Stimulated activated naive CD8-positive, alpha-beta T cell treated with anti-CD3 and anti-CD28 coated beads, Interleukin-15, amount 100 ng/mL, for 72 hours (primary cell): ENCODE measurements at regions not wholly inside any gene's neighbourhood (a gene's known extent, or its start where the extent isn't known, plus 50 kb on each side); places are given as distances from the start of the nearest gene placed in this dataset.
"Not testable (repeated sequence)": the region's sequence is repeated elsewhere in the genome, so short reads cannot be mapped to it uniquely, and the experiment has no call there.

Source experiments
- ATAC-seq: fragments of 150-1000 bp; cut with Tn5 transposase; 2 replicates; pipeline ENCODE4 v1.10.0; 2021; ENCODE audit warnings: mild to moderate bottlenecking, moderate library complexity
- DNase-seq, 2 donors: peaks; one replicate each; pipeline ENCODE4 v3.0.0; 2021 to 2022
- H3K27ac Mint-ChIP-seq, 2 donors: one replicate each; pipeline ENCODE4 v1.8.0; 2022; ENCODE audit warnings: mild to moderate bottlenecking in 2 of 2, mixed read lengths in 2 of 2, moderate library complexity in 2 of 2
- H3K27me3 Mint-ChIP-seq: one replicate; pipeline ENCODE4 v1.8.0; 2022; ENCODE audit warnings: mixed read lengths
- H3K4me1 Mint-ChIP-seq: one replicate; pipeline ENCODE4 v1.8.0; 2022; ENCODE audit warnings: mild to moderate bottlenecking, mixed read lengths
- H3K4me3 Mint-ChIP-seq, 2 donors: one replicate each; pipeline ENCODE4 v1.8.0; 2022; ENCODE audit warnings: mild to moderate bottlenecking in 2 of 2, mixed read lengths in 2 of 2, moderate library complexity in 1 of 2
- H3K9me3 Mint-ChIP-seq, 2 donors: one replicate each; pipeline ENCODE4 v1.8.0; 2022; ENCODE audit warnings: mixed read lengths in 2 of 2

DNA sequence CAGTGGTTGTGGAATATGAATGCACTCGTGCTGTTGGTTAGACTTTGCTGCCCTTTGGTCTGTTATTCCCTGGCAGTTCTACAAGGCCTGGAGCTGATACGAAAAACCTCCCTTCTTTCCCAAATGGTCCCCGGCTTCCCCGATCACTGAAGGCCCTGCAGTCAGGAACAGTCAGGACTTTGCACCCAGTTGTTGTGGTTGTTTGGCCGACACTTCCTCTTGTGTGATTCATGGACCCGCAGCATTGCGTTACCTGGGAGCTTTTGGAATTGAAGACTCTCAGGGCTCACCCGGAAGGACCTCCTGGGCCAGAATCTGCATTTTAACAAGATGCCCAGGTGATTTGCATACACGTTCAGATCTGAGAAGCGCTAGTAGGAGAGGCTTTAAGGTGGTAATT lies 106.8 kb upstream of the ZNF195 start:
- H3K4me1 Mint-ChIP-seq, DNase-seq, H3K4me3 Mint-ChIP-seq, H3K9me3 Mint-ChIP-seq, ATAC-seq, H3K27ac Mint-ChIP-seq: not testable (repeated sequence)
- peaks cover 20% of the 10 kb centered on the region for H3K27me3 Mint-ChIP-seq

DNA sequence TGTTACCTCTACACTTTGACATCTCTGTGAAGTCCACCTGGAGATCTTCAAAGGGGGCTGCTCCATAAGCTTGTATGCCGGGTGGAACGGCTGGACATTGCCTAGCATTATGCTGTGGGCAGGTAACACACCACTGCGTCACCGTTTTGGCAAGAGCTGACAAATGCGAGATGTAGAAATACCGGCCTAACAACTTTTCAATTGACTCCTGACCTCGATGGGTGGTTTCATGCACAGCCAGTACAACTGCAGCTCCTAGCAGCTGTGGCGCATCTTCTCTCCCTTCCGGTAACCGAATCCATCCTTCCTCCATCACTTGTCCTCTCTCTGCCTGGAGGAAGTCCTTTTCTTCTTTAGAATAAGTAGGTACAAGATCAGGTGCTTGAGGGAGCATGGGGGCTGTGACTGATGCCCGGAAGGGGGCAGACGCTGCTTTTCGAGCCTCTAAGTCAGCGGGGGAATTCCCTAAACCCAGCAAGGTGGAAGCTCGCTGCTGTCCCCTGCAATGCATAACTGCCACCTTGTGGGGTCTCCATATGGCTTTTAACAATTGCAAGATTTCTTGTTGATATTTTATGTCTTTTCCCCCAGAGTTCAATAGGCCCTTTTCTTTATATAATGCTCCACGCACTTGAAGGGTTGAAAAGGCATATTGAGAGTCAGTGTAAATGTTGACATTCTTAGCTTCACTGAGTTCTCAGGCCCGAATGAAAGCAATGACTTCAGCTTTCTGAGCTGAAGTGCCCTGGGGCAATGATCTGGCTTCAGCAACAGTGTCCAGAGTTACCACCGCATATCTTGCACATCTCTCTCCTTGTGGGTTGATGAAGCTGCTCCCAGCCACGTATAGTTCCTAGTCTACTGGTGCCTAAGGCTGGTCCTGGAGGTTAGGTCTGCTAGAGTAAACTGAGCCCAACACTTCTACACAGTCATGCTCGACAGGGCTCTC lies 98.3 kb upstream of the ZNF195 start:
- H3K4me1 Mint-ChIP-seq, DNase-seq, H3K4me3 Mint-ChIP-seq, H3K27me3 Mint-ChIP-seq, H3K9me3 Mint-ChIP-seq, ATAC-seq: not testable (repeated sequence)
- H3K27ac Mint-ChIP-seq, result peak overlapping the region in 1 of 2 donors; percentile 91

- not testable (repeated sequence) for H3K27ac Mint-ChIP-seq, H3K4me3 Mint-ChIP-seq, ATAC-seq, H3K4me1 Mint-ChIP-seq, H3K27me3 Mint-ChIP-seq, H3K9me3 Mint-ChIP-seq, DNase-seq
These were observed 97.4 kb upstream of the ZNF195 start for GRCh38 chr11:3476084-3476936.

DNA sequence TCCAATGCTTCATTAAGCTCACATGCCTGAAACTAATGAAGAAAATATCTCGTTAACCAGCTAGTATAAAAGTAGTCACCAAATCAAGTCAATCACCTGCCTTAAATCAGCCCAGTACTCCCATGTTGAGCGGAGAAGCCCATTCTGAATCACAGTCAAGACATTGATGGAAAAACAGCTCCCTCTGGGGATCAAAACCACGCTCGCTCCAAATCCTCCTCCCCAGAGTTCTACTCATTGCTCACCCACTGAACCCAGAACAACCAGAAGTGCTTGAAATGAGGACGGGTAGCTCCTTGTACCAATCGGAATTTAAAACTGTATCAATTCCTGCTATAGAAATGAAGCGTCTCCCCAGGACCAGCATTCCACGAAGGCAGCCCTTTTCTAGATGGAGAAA lies 90.0 kb upstream of the ZNF195 start:
- not testable (repeated sequence) for H3K4me1 Mint-ChIP-seq, H3K9me3 Mint-ChIP-seq, H3K27me3 Mint-ChIP-seq, H3K4me3 Mint-ChIP-seq, ATAC-seq, H3K27ac Mint-ChIP-seq, DNase-seq

- H3K27me3 Mint-ChIP-seq, H3K4me3 Mint-ChIP-seq: not testable (repeated sequence)
These were observed 88.7 kb upstream of the ZNF195 start for GRCh38 chr11:3467599-3467998.

DNA sequence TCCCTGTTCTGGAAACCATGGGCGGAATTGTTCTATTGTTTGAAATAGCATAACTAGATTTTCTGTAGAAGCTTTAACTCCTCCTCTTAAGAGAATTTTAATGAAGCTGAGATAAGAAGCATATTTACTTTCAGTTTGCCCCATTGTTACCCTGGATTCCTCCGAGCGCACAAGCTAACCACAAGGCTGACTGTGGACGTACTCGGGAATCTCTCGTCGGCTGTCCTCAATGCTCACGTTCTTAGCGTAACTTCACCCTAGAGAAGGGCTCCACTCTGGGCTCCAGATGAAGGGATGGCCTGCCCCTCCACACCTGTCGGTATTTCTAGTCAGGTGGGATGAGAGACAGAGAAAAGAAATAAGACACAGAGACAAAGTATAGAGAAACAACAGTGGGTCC lies 76.7 kb upstream of the ZNF195 start:
- Mint-ChIP-seq H3K4me1 (peaks cover 15% of the 10 kb centered on the region), H3K4me3 (peak overlapping the region; percentile 56 to 74), H3K27ac (peak overlapping the region in 1 of 2 donors; percentile 60), H3K27me3 (peaks cover 29% of the 10 kb centered on the region)
- not testable (repeated sequence) for ATAC-seq, H3K9me3 Mint-ChIP-seq, DNase-seq

More at GRCh38 chr11:3467599-3467998, 88.7 kb upstream of the ZNF195 start:
- DNase-seq, ATAC-seq, H3K9me3 Mint-ChIP-seq, H3K27ac Mint-ChIP-seq, H3K4me1 Mint-ChIP-seq: not testable (repeated sequence)

GRCh38 chr11:3454844-3455243 lies 75.9 kb upstream of the ZNF195 start:
- Mint-ChIP-seq H3K27me3 (peaks cover 29% of the 10 kb centered on the region), H3K4me3 (peak overlapping the region; percentile 30 to 50), H3K4me1 (peaks cover 15% of the 10 kb centered on the region), H3K27ac (peak overlapping the region; percentile 23 to 69)
- not testable (repeated sequence) for ATAC-seq, H3K9me3 Mint-ChIP-seq
- DNase-seq, result peak; percentile 58 to 68

GRCh38 chr11:3453596-3454256 lies 74.8 kb upstream of the ZNF195 start:
- not testable (repeated sequence) for DNase-seq, H3K4me3 Mint-ChIP-seq, H3K27ac Mint-ChIP-seq, ATAC-seq, H3K9me3 Mint-ChIP-seq
- Mint-ChIP-seq H3K27me3 (peaks cover 29% of the 10 kb centered on the region), H3K4me1 (peaks cover 15% of the 10 kb centered on the region)

DNA sequence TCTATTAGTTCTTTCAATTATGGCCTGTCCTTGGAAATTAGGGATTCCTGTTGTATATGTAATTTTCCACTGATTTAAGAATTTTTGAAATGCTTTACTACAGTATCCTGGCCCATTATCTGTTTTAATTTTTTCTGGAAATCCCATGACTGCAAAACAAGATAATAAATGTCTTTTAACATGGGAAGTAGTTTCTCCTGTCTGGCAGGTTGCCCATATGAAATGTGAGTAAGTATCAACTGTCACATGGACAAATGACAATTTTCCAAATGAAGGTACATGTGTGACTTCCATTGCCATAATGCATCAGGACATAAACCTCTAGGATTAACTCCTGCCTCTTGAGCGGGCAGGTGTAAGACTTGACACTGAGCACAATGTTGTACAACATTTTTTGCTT lies 71.9 kb upstream of the ZNF195 start:
- not testable (repeated sequence) for H3K9me3 Mint-ChIP-seq, H3K27ac Mint-ChIP-seq, DNase-seq, H3K4me3 Mint-ChIP-seq, ATAC-seq
- Mint-ChIP-seq H3K4me1 (peaks cover 14% of the 10 kb centered on the region), H3K27me3 (peaks cover 30% of the 10 kb centered on the region)

GRCh38 chr11:3445535-3445934 lies 66.6 kb upstream of the ZNF195 start:
- peaks cover 35% of the 10 kb centered on the region for H3K27me3 Mint-ChIP-seq

DNA sequence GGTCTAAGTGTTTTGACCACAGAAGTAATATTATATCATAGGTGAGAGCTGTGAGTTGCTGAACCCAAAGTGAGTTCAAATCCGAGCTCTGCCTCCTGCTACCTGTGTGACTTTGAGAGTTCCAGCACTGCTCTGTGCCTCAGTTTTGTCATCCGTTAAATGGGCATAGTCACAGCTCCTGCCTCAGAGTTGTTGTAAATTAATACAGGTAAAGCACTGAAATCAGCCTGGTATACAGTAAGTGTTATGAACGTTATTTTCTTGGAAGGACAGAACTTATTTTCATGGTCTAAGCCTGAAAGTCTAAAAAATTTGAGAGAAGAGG lies 65.4 kb upstream of the ZNF195 start:
- not testable (repeated sequence) for H3K4me3 Mint-ChIP-seq, ATAC-seq, H3K9me3 Mint-ChIP-seq, H3K27ac Mint-ChIP-seq, DNase-seq
- Mint-ChIP-seq H3K27me3 (peaks cover 46% of the 10 kb centered on the region), H3K4me1 (peaks cover 12% of the 10 kb centered on the region)

More at GRCh38 chr11:3445535-3445934, 66.6 kb upstream of the ZNF195 start:
- H3K4me1 Mint-ChIP-seq, result peaks cover 12% of the 10 kb centered on the region
- ATAC-seq, DNase-seq, H3K9me3 Mint-ChIP-seq, H3K4me3 Mint-ChIP-seq, H3K27ac Mint-ChIP-seq: not testable (repeated sequence)

- not testable (repeated sequence) for H3K9me3 Mint-ChIP-seq, H3K27ac Mint-ChIP-seq, ATAC-seq, DNase-seq
- H3K4me1 Mint-ChIP-seq, result peaks cover 12% of the 10 kb centered on the region
- H3K4me3 Mint-ChIP-seq, result peak overlapping the region in 1 of 2 donors; percentile 37
- peaks cover 50% of the 10 kb centered on the region for H3K27me3 Mint-ChIP-seq
These were observed 64.9 kb upstream of the ZNF195 start for GRCh38 chr11:3443700-3444419.

- DNase-seq, H3K4me1 Mint-ChIP-seq, H3K27ac Mint-ChIP-seq, ATAC-seq, H3K9me3 Mint-ChIP-seq: not testable (repeated sequence)
- H3K4me3 Mint-ChIP-seq, result peak overlapping the region in 1 of 2 donors; percentile 13
- H3K27me3 Mint-ChIP-seq, result peaks cover 28% of the 10 kb centered on the region
These were observed 58.5 kb upstream of the ZNF195 start for GRCh38 chr11:3437441-3437840.

GRCh38 chr11:3434976-3435375 lies 56.0 kb upstream of the ZNF195 start:
- Mint-ChIP-seq H3K9me3 (no peaks in the 10 kb centered on the region), H3K27me3 (peaks cover 19% of the 10 kb centered on the region), H3K4me1 (peaks cover 7% of the 10 kb centered on the region), H3K4me3 (no peak overlapping the region), H3K27ac (no peak overlapping the region)
- ATAC-seq (no peak), DNase-seq (no peak)

- peaks cover 25% of the 10 kb centered on the region for H3K27me3 Mint-ChIP-seq
- H3K4me3 Mint-ChIP-seq, DNase-seq, H3K27ac Mint-ChIP-seq, ATAC-seq, H3K9me3 Mint-ChIP-seq, H3K4me1 Mint-ChIP-seq: not testable (repeated sequence)
These were observed 50.2 kb upstream of the ZNF195 start for GRCh38 chr11:3429191-3429590.
